Trophoblast cell (in vitro differentiated cells and primary cell): ENCODE measurements at regions not wholly inside any gene's neighbourhood (a gene's known extent, or its start where the extent isn't known, plus 50 kb on each side); places are given as distances from the start of the nearest gene placed in this dataset.

ENCODE experiments used
- DNase-seq, 2 donors: peaks; one replicate each; pipeline ENCODE4 v3.0.0-alpha.2; 2016
- H2AFZ ChIP-seq: 2 replicates; pipeline ENCODE4 v1.6.1; 2013; ENCODE audit warnings: low read length, moderate library complexity, mild to moderate bottlenecking; ENCODE audit not compliant: insufficient read depth, poor library complexity
- H2AK5ac ChIP-seq: 2 replicates; pipeline ENCODE4 v1.6.1; 2013; ENCODE audit warnings: mild to moderate bottlenecking, low read length
- H2BK120ac ChIP-seq: 2 replicates; pipeline ENCODE4 v1.6.1; 2013; ENCODE audit warnings: low read length, mild to moderate bottlenecking, moderate library complexity; ENCODE audit not compliant: insufficient read depth, poor library complexity
- H2BK12ac ChIP-seq: 2 replicates; pipeline ENCODE4 v1.6.1; 2013; ENCODE audit warnings: mild to moderate bottlenecking, low read length, moderate library complexity
- H2BK5ac ChIP-seq: 2 replicates; pipeline ENCODE4 v1.6.1; 2013; ENCODE audit warnings: low read length, low read depth, moderate library complexity, mild to moderate bottlenecking; ENCODE audit not compliant: poor library complexity
- H3K14ac ChIP-seq: 2 replicates; pipeline ENCODE4 v1.6.1; 2013; ENCODE audit warnings: mild to moderate bottlenecking, low read length
- H3K18ac ChIP-seq: 2 replicates; pipeline ENCODE4 v1.6.1; 2013; ENCODE audit warnings: mild to moderate bottlenecking, low read length
- H3K23ac ChIP-seq: 2 replicates; pipeline ENCODE4 v1.6.1; 2013; ENCODE audit warnings: low read length
- H3K27ac ChIP-seq: 2 replicates; pipeline ENCODE4 v1.5.1; 2013; ENCODE audit warnings: low read depth, mild to moderate bottlenecking, inconsistent platforms, low read length, moderate library complexity
- H3K27me3 ChIP-seq: 2 replicates; pipeline ENCODE4 v1.6.1; 2013; ENCODE audit warnings: inconsistent platforms, mild to moderate bottlenecking, low read length, moderate library complexity; ENCODE audit not compliant: insufficient read depth
- H3K36me3 ChIP-seq, 2 experiments: 1 replicate in 1 of 2; 2 replicates in 1 of 2; pipeline ENCODE4 v1.6.1; 2013; ENCODE audit warnings: low read length in 2 of 2, mild to moderate bottlenecking in 2 of 2, moderate library complexity in 1 of 2; ENCODE audit not compliant: insufficient read depth in 2 of 2, control insufficient read depth in 1 of 2
- H3K4ac ChIP-seq: 2 replicates; pipeline ENCODE4 v1.6.1; 2013; ENCODE audit warnings: low read depth, mild to moderate bottlenecking, low read length, moderate library complexity
- H3K4me1 ChIP-seq, 2 experiments: 1 replicate in 1 of 2; 2 replicates in 1 of 2; pipeline ENCODE4 v1.6.1; 2013; ENCODE audit warnings: low read length in 2 of 2, mild to moderate bottlenecking in 2 of 2, moderate library complexity in 1 of 2; ENCODE audit not compliant: insufficient read depth in 2 of 2, control insufficient read depth in 1 of 2
- H3K4me2 ChIP-seq: 2 replicates; pipeline ENCODE4 v1.6.1; 2013; ENCODE audit warnings: inconsistent platforms, mild to moderate bottlenecking, low read length, moderate library complexity
- H3K4me3 ChIP-seq: 2 replicates; pipeline ENCODE4 v1.5.1; 2013; ENCODE audit warnings: mild to moderate bottlenecking, low read depth, low read length, inconsistent platforms
- H3K79me1 ChIP-seq: one replicate; pipeline ENCODE4 v1.6.1; 2013; ENCODE audit warnings: low read length
- H3K79me2 ChIP-seq: 2 replicates; pipeline ENCODE4 v1.6.1; 2013; ENCODE audit warnings: low read length, mild to moderate bottlenecking; ENCODE audit not compliant: control insufficient read depth, insufficient read depth, poor library complexity
- H3K9ac ChIP-seq: 2 replicates; pipeline ENCODE4 v1.6.1; 2013; ENCODE audit warnings: mild to moderate bottlenecking, low read length
- H3K9me3 ChIP-seq: 2 replicates; pipeline ENCODE4 v1.6.1; 2013; ENCODE audit warnings: low read depth, mild to moderate bottlenecking, control low read depth, inconsistent platforms, low read length; ENCODE audit not compliant: insufficient read depth
- H4K12ac ChIP-seq: 2 replicates; pipeline ENCODE4 v1.6.1; 2013; ENCODE audit warnings: low read depth, mild to moderate bottlenecking, low read length, moderate library complexity
- H4K8ac ChIP-seq: 2 replicates; pipeline ENCODE4 v1.6.1; 2013; ENCODE audit warnings: low read depth, mild to moderate bottlenecking, low read length, moderate library complexity
- H4K91ac ChIP-seq: one replicate; pipeline ENCODE4 v1.6.1; 2013; ENCODE audit warnings: low read depth, mild to moderate bottlenecking, low read length, moderate library complexity
- WGBS: extraction: QIAGEN DNeasy Blood & Tissue Kit; methylation state at CpG from one replicate; pipeline ENCODE4 v1.1.7; 2013; ENCODE audit warnings: missing lambda C conversion rate; ENCODE audit not compliant: insufficient read length, insufficient coverage; ENCODE audit errors: extremely low coverage; 5-methylcytosine and 5-hydroxymethylcytosine counted together

GRCh38 chr5:73387601-73388305 is 60.8 kb downstream of the FOXD1 start:
- H3K4ac ChIP-seq: no peak overlapping the region
- H3K9me3 ChIP-seq: no peaks in the 10 kb centered on the region
- no peaks in the 10 kb centered on the region for H3K79me1 ChIP-seq
- H3K4me3 ChIP-seq: no peak overlapping the region
- no peaks in the 10 kb centered on the region for H3K79me2 ChIP-seq
- H3K27ac ChIP-seq: no peak overlapping the region
- H3K23ac ChIP-seq: no peak overlapping the region
- H2AFZ ChIP-seq: no peak overlapping the region
- H3K27me3 ChIP-seq: no peaks in the 10 kb centered on the region
- H3K14ac ChIP-seq: no peak overlapping the region
- no peak overlapping the region for H2BK12ac ChIP-seq
- H3K9ac ChIP-seq: no peak overlapping the region
- no peak overlapping the region for H4K12ac ChIP-seq
- WGBS: no CpG with 5 or more reads among the region's 7 CpGs
- no peak overlapping the region for H2BK120ac ChIP-seq
- H3K4me2 ChIP-seq: no peak overlapping the region
- H4K91ac ChIP-seq: no peak overlapping the region
- no peak overlapping the region for H2BK5ac ChIP-seq
- H3K36me3 ChIP-seq: no peaks in the 10 kb centered on the region
- H2AK5ac ChIP-seq: no peak overlapping the region
- no peak for DNase-seq
- peaks cover 0 to under 1% of the 10 kb centered on the region in 2 experiments for H3K4me1 ChIP-seq
- no peak overlapping the region for H3K18ac ChIP-seq
- no peak overlapping the region for H4K8ac ChIP-seq

- no peak overlapping the region for H2BK120ac ChIP-seq
- peaks cover 0 to 5% of the 10 kb centered on the region in 2 experiments for H3K4me1 ChIP-seq
- H3K14ac ChIP-seq: no peak overlapping the region
Measured at GRCh38 chr5:73387149-73387591, 61.4 kb downstream of the FOXD1 start.

GRCh38 chr5:73384861-73385260 is 63.7 kb downstream of the FOXD1 start:
- Histone ChIP-seq H4K8ac (no peak overlapping the region), H3K36me3 (no peaks in the 10 kb centered on the region), H3K14ac (no peak overlapping the region), H2AK5ac (no peak overlapping the region), H2BK12ac (no peak overlapping the region), H3K4me1 (peaks cover 0 to 8% of the 10 kb centered on the region in 2 experiments), H2BK5ac (no peak overlapping the region), H4K12ac (no peak overlapping the region), H3K23ac (no peak overlapping the region), H3K79me1 (peaks cover 2% of the 10 kb centered on the region), H3K9ac (no peak overlapping the region), H3K79me2 (no peaks in the 10 kb centered on the region), H3K9me3 (peaks cover 3% of the 10 kb centered on the region), H3K27me3 (peaks cover 4% of the 10 kb centered on the region), H2AFZ (no peak overlapping the region), H4K91ac (no peak overlapping the region), H3K4ac (no peak overlapping the region), H3K27ac (no peak overlapping the region), H3K4me3 (no peak overlapping the region), H2BK120ac (no peak overlapping the region), H3K4me2 (no peak overlapping the region), H3K18ac (no peak overlapping the region)
- no CpG with 5 or more reads among the region's 1 CpG for WGBS
- no peak for DNase-seq

More at GRCh38 chr5:73387149-73387591, 61.4 kb downstream of the FOXD1 start:
- Histone ChIP-seq H3K79me1 (no peaks in the 10 kb centered on the region), H4K12ac (no peak overlapping the region), H4K91ac (no peak overlapping the region), H3K9ac (no peak overlapping the region), H2AK5ac (no peak overlapping the region), H3K27me3 (no peaks in the 10 kb centered on the region), H4K8ac (no peak overlapping the region), H3K23ac (no peak overlapping the region), H3K9me3 (no peaks in the 10 kb centered on the region), H2AFZ (no peak overlapping the region), H3K18ac (no peak overlapping the region), H2BK5ac (no peak overlapping the region), H3K79me2 (no peaks in the 10 kb centered on the region), H2BK12ac (no peak overlapping the region), H3K4me3 (no peak overlapping the region), H3K4ac (no peak overlapping the region), H3K27ac (no peak overlapping the region), H3K4me2 (no peak overlapping the region), H3K36me3 (no peaks in the 10 kb centered on the region)
- no peak for DNase-seq
- no CpG with 5 or more reads among the region's 1 CpG for WGBS

- H3K4me2 ChIP-seq: peak overlapping the region; percentile 55
- H2AFZ ChIP-seq: no peak overlapping the region
- no peak overlapping the region for H4K8ac ChIP-seq
- H4K12ac ChIP-seq: no peak overlapping the region
- no peak overlapping the region for H2BK5ac ChIP-seq
- H2BK120ac ChIP-seq: no peak overlapping the region
- H3K9me3 ChIP-seq: peaks cover 3% of the 10 kb centered on the region
- no peak overlapping the region for H3K27ac ChIP-seq
- peaks cover 2% of the 10 kb centered on the region for H3K79me1 ChIP-seq
- peaks cover 4% of the 10 kb centered on the region for H3K27me3 ChIP-seq
- H3K79me2 ChIP-seq: no peaks in the 10 kb centered on the region
- no peak for DNase-seq
- no peak overlapping the region for H3K9ac ChIP-seq
- no peak overlapping the region for H3K18ac ChIP-seq
- H4K91ac ChIP-seq: no peak overlapping the region
- no peak overlapping the region for H3K14ac ChIP-seq
- no peak overlapping the region for H2BK12ac ChIP-seq
- H3K4me3 ChIP-seq: no peak overlapping the region
- H2AK5ac ChIP-seq: no peak overlapping the region
- no peak overlapping the region for H3K4ac ChIP-seq
- H3K36me3 ChIP-seq: no peaks in the 10 kb centered on the region
- no CpG with 5 or more reads among the region's 27 CpGs for WGBS
- H3K23ac ChIP-seq: no peak overlapping the region
- peaks cover 0 to 8% of the 10 kb centered on the region in 2 experiments for H3K4me1 ChIP-seq
Measured at GRCh38 chr5:73382401-73382740, 66.2 kb downstream of the FOXD1 start.
